ENCODE measurements at regions not wholly inside any gene's neighbourhood (a gene's known extent, or its start where the extent isn't known, plus 50 kb on each side); places are given as distances from the start of the nearest gene placed in this dataset.

- H3K4me2 ChIP-seq (ENCODE audit: low read depth, low read length): no peak overlapping the region
- H3K27me3 ChIP-seq (replicated peaks; ENCODE audit: insufficient read depth, low read length): no peaks in the 10 kb centered on the region
- no peak overlapping the region for H3K27ac ChIP-seq (ENCODE audit: low read length)
- no peaks in the 10 kb centered on the region for H3K36me3 ChIP-seq (replicated peaks; ENCODE audit: insufficient read depth, low read length)
- no peak overlapping the region for H3K4me3 ChIP-seq (ENCODE audit: low read length)
- no peaks in the 10 kb centered on the region for H3K9me2 ChIP-seq (replicated peaks; ENCODE audit: insufficient read depth, low read length)
- H3K9ac ChIP-seq (ENCODE audit: low read length): no peak overlapping the region
- no peaks in the 10 kb centered on the region for H3K4me1 ChIP-seq (ENCODE audit: low read length)
- no peak overlapping the region for H2AFZ ChIP-seq (ENCODE audit: low read length)
- H4K20me1 ChIP-seq (ENCODE audit: insufficient read depth, low read length): no peaks in the 10 kb centered on the region
- H3F3A ChIP-seq (ENCODE audit: insufficient read depth, low read length): no peaks in the 10 kb centered on the region
- H3K79me2 ChIP-seq (ENCODE audit: low read length): no peaks in the 10 kb centered on the region
- no peaks in the 10 kb centered on the region for H3K9me3 ChIP-seq (replicated peaks; ENCODE audit: insufficient read depth, low read length)
- TF ChIP-seq EZH2 (optimal IDR thresholded peaks at IDR 0.05; ENCODE audit: low read depth, low read length) (no peak), CTCF (IDR thresholded peaks at IDR 0.05; ENCODE audit: low read length) (no peak), EZH2phosphoT487 (IDR thresholded peaks at IDR 0.05; ENCODE audit: low read length) (no peak)
- DNase-seq: no peak
Observed at GRCh38 chr13:67650471-67650870, 420.3 kb upstream of the PCDH9 start.

- Histone ChIP-seq H3K4me3 (ENCODE audit: low read length) (no peak overlapping the region), H4K20me1 (ENCODE audit: insufficient read depth, low read length) (no peaks in the 10 kb centered on the region), H3F3A (ENCODE audit: insufficient read depth, low read length) (no peaks in the 10 kb centered on the region), H2AFZ (ENCODE audit: low read length) (no peak overlapping the region), H3K4me1 (ENCODE audit: low read length) (no peaks in the 10 kb centered on the region), H3K79me2 (ENCODE audit: low read length) (no peaks in the 10 kb centered on the region), H3K36me3 (replicated peaks; ENCODE audit: insufficient read depth, low read length) (no peaks in the 10 kb centered on the region), H3K9me2 (replicated peaks; ENCODE audit: insufficient read depth, low read length) (no peaks in the 10 kb centered on the region), H3K4me2 (ENCODE audit: low read depth, low read length) (no peak overlapping the region), H3K9ac (ENCODE audit: low read length) (no peak overlapping the region), H3K27ac (ENCODE audit: low read length) (no peak overlapping the region), H3K9me3 (replicated peaks; ENCODE audit: insufficient read depth, low read length) (no peaks in the 10 kb centered on the region), H3K27me3 (replicated peaks; ENCODE audit: insufficient read depth, low read length) (no peaks in the 10 kb centered on the region)
- TF ChIP-seq EZH2phosphoT487 (IDR thresholded peaks at IDR 0.05; ENCODE audit: low read length) (no peak), EZH2 (optimal IDR thresholded peaks at IDR 0.05; ENCODE audit: low read depth, low read length) (no peak), CTCF (IDR thresholded peaks at IDR 0.05; ENCODE audit: low read length) (no peak)
- DNase-seq: no peak
Observed at GRCh38 chr13:67645874-67646467, 415.8 kb upstream of the PCDH9 start.

GRCh38 chr13:67643516-67644055 is 413.4 kb upstream of the PCDH9 start:
- no peaks in the 10 kb centered on the region for H3F3A ChIP-seq (ENCODE audit: insufficient read depth, low read length)
- no peak overlapping the region for H3K27ac ChIP-seq (ENCODE audit: low read length)
- H4K20me1 ChIP-seq (ENCODE audit: insufficient read depth, low read length): no peaks in the 10 kb centered on the region
- TF ChIP-seq EZH2phosphoT487 (IDR thresholded peaks at IDR 0.05; ENCODE audit: low read length) (no peak), CTCF (IDR thresholded peaks at IDR 0.05; ENCODE audit: low read length) (no peak), EZH2 (optimal IDR thresholded peaks at IDR 0.05; ENCODE audit: low read depth, low read length) (no peak)
- H3K9ac ChIP-seq (ENCODE audit: low read length): no peak overlapping the region
- H3K79me2 ChIP-seq (ENCODE audit: low read length): no peaks in the 10 kb centered on the region
- no peaks in the 10 kb centered on the region for H3K36me3 ChIP-seq (replicated peaks; ENCODE audit: insufficient read depth, low read length)
- H2AFZ ChIP-seq (ENCODE audit: low read length): no peak overlapping the region
- no peaks in the 10 kb centered on the region for H3K9me3 ChIP-seq (replicated peaks; ENCODE audit: insufficient read depth, low read length)
- no peak for DNase-seq
- H3K4me2 ChIP-seq (ENCODE audit: low read depth, low read length): no peak overlapping the region
- no peaks in the 10 kb centered on the region for H3K4me1 ChIP-seq (ENCODE audit: low read length)
- no peak overlapping the region for H3K4me3 ChIP-seq (ENCODE audit: low read length)
- no peaks in the 10 kb centered on the region for H3K9me2 ChIP-seq (replicated peaks; ENCODE audit: insufficient read depth, low read length)
- no peaks in the 10 kb centered on the region for H3K27me3 ChIP-seq (replicated peaks; ENCODE audit: insufficient read depth, low read length)
